ENCODE measurements at regions not wholly inside any gene's neighbourhood (a gene's known extent, or its start where the extent isn't known, plus 50 kb on each side); places are given as distances from the start of the nearest gene placed in this dataset.
"Not testable (repeated sequence)": the region's sequence is repeated elsewhere in the genome, so short reads cannot be mapped to it uniquely, and the experiment has no call there.

DNA sequence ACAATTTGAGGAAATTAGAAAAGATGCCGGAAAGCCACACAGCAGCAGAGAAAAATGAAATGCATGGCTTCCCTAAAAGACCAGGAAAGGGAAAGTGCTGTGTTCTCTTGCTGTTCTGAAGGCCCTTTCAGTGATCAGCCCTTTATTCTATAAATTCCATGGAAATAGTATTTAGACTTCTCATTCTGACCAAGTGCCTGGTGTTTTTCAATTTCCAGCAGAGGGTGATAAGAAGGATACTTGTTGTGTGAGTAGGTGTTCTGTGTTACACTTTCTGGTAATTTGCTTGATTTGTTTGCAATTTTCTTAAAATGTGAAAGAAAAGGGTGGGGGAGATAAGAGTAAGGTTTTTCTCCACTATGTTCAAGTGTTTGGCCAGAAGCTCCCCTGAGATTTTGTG is 504.5 kb downstream of the IRS1 start:
- intact Hi-C loops (cut with DNase I): no loop called here
- no peak for DNase-seq
- H3K27me3 ChIP-seq (ENCODE audit: low read depth): no peaks in the 10 kb centered on the region

DNA sequence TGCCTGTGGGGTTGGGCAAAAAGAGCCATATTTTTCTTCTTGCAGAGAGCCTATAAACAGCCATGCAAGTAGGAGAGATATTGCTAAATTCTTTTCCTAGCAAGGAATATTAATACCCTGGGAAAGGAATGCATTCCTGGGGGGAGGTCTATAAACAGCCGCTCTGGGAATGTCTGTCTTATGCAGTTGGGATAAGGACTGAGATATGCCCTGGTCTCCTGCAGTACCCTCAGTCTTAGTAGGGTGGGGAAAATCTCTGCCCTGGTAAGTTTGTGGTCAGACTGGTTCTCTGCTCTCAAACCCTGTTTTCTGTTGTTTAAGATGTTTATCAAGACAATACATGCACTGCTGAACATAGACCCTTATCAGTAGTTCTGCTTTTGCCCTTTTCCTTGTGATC is 508.3 kb downstream of the IRS1 start:
- peaks cover 11% of the 10 kb centered on the region for H3K9me3 ChIP-seq
- H3K36me3 ChIP-seq; H3K27ac ChIP-seq; H3K27me3 ChIP-seq (ENCODE audit: low read depth); H3K4me1 ChIP-seq; DNase-seq; intact Hi-C loops (cut with DNase I); H3K4me3 ChIP-seq; ATAC-seq: not testable (repeated sequence)

More for the DNA sequence above, 504.5 kb downstream of the IRS1 start:
- no peak overlapping the region for H3K27ac ChIP-seq
- H3K9me3 ChIP-seq: peaks cover 11% of the 10 kb centered on the region
- no peaks in the 10 kb centered on the region for H3K4me1 ChIP-seq
- no peaks in the 10 kb centered on the region for H3K36me3 ChIP-seq
- TF ChIP-seq CTCF (IDR thresholded peaks at IDR 0.05): no peak
- H3K4me3 ChIP-seq: no peak overlapping the region
- no peak for ATAC-seq

DNA sequence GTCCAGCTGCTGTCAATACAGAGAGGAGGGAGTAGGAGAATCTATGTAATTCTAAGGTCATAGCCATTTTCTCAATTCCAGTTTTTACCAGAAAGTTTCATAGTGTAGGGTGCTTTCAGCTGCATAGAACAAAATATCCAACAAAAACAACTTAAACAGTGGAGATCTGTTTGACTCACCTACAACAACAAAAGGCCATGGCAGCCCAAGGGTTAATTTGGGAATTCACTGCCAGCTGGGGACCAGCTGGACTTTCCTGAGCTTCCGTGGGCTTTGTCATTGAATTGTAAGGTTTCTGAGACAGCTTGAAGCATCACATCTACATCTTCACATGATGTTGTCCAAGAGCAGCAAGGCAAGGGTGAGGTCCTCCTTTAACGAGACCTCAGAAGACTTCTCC is 512.7 kb downstream of the IRS1 start:
- intact Hi-C loops (cut with DNase I): no loop called here
- no peak for ATAC-seq
- Histone ChIP-seq H3K4me1 (no peaks in the 10 kb centered on the region), H3K27ac (no peak overlapping the region), H3K9me3 (peaks cover 7% of the 10 kb centered on the region), H3K36me3 (no peaks in the 10 kb centered on the region), H3K4me3 (no peak overlapping the region), H3K27me3 (ENCODE audit: low read depth) (no peaks in the 10 kb centered on the region)
- no peak for TF ChIP-seq CTCF (IDR thresholded peaks at IDR 0.05)
- DNase-seq: no peak

- Histone ChIP-seq H3K36me3 (no peaks in the 10 kb centered on the region), H3K4me1 (no peaks in the 10 kb centered on the region), H3K27ac (no peak overlapping the region), H3K27me3 (ENCODE audit: low read depth) (no peaks in the 10 kb centered on the region), H3K4me3 (no peak overlapping the region), H3K9me3 (no peaks in the 10 kb centered on the region)
- ATAC-seq (no peak), DNase-seq (no peak)
- intact Hi-C loops (cut with DNase I): no loop called here
- TF ChIP-seq CTCF (IDR thresholded peaks at IDR 0.05): no peak
Measured at GRCh38 chr2:226283796-226284195, 515.8 kb downstream of the IRS1 start.

- no peak for TF ChIP-seq CTCF (IDR thresholded peaks at IDR 0.05)
- no peaks in the 10 kb centered on the region for H3K9me3 ChIP-seq
- DNase-seq: no peak
- H3K36me3 ChIP-seq: no peaks in the 10 kb centered on the region
- intact Hi-C loops (cut with DNase I): no loop called here
- H3K4me1 ChIP-seq: no peaks in the 10 kb centered on the region
- H3K27ac ChIP-seq: no peak overlapping the region
- no peak overlapping the region for H3K4me3 ChIP-seq
- ATAC-seq: no peak
- no peaks in the 10 kb centered on the region for H3K27me3 ChIP-seq (ENCODE audit: low read depth)
Measured at GRCh38 chr2:226282151-226282550, 517.5 kb downstream of the IRS1 start.

GRCh38 chr2:226280136-226280535 is 519.5 kb downstream of the IRS1 start:
- intact Hi-C loops (cut with DNase I); H3K4me3 ChIP-seq; H3K27me3 ChIP-seq (ENCODE audit: low read depth); ATAC-seq; H3K27ac ChIP-seq; H3K36me3 ChIP-seq; H3K9me3 ChIP-seq; H3K4me1 ChIP-seq; DNase-seq: not testable (repeated sequence)

DNA sequence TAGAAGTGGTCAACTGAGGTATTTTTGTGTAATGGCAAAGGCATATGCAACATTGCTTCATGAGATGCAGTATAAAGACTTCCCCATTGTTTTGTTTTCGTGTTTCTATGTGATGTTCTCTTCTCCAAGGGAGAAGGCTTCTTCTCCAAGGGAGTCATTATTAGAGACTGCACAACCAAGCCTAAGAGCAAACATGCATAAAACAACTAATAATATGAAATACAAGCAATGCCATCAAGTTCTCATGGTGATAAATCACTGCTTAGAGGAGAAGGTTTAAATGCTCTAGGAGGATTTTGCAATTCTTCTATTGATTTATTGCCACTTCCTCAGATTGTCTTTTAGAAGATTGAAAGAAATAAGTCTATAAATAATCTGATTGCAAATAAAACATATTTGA is 524.4 kb downstream of the IRS1 start:
- Histone ChIP-seq H3K9me3 (no peaks in the 10 kb centered on the region), H3K4me3 (no peak overlapping the region), H3K4me1 (no peaks in the 10 kb centered on the region), H3K27me3 (ENCODE audit: low read depth) (no peaks in the 10 kb centered on the region), H3K27ac (no peak overlapping the region), H3K36me3 (no peaks in the 10 kb centered on the region)
- intact Hi-C loops (cut with DNase I): no loop called here
- TF ChIP-seq CTCF (IDR thresholded peaks at IDR 0.05): no peak
- DNase-seq (no peak), ATAC-seq (no peak)
